Adipocyte (in vitro differentiated cells): ENCODE measurements at regions not wholly inside any gene's neighbourhood (a gene's known extent, or its start where the extent isn't known, plus 50 kb on each side); places are given as distances from the start of the nearest gene placed in this dataset.

ENCODE experiments used
- DNase-seq: peaks from one replicate; pipeline ENCODE4 v3.0.0-alpha.2; 2015; ENCODE audit warnings: low read depth
- H3K27me3 ChIP-seq: replicated peaks from 2 replicates; pipeline ENCODE4 v1.7.0; 2013; ENCODE audit warnings: mild to moderate bottlenecking, low read length, moderate library complexity; ENCODE audit not compliant: control insufficient read depth, insufficient read depth
- H3K36me3 ChIP-seq: 2 replicates; pipeline ENCODE4 v1.7.0; 2013; ENCODE audit warnings: low read length, mild to moderate bottlenecking, moderate library complexity; ENCODE audit not compliant: control insufficient read depth, insufficient read depth, severe bottlenecking
- H3K4me1 ChIP-seq: 2 replicates; pipeline ENCODE4 v1.7.0; 2013; ENCODE audit warnings: mild to moderate bottlenecking, low read length, moderate library complexity; ENCODE audit not compliant: control insufficient read depth, insufficient read depth
- H3K4me3 ChIP-seq: 2 replicates; pipeline ENCODE4 v1.7.0; 2013; ENCODE audit warnings: mild to moderate bottlenecking, low read length, moderate library complexity
- H3K9ac ChIP-seq: 2 replicates; pipeline ENCODE4 v1.7.0; 2013; ENCODE audit warnings: mild to moderate bottlenecking, low read length, moderate library complexity
- H3K9me3 ChIP-seq: 2 replicates; pipeline ENCODE4 v1.7.0; 2013; ENCODE audit warnings: mild to moderate bottlenecking, low read length, moderate library complexity; ENCODE audit not compliant: control insufficient read depth

DNA sequence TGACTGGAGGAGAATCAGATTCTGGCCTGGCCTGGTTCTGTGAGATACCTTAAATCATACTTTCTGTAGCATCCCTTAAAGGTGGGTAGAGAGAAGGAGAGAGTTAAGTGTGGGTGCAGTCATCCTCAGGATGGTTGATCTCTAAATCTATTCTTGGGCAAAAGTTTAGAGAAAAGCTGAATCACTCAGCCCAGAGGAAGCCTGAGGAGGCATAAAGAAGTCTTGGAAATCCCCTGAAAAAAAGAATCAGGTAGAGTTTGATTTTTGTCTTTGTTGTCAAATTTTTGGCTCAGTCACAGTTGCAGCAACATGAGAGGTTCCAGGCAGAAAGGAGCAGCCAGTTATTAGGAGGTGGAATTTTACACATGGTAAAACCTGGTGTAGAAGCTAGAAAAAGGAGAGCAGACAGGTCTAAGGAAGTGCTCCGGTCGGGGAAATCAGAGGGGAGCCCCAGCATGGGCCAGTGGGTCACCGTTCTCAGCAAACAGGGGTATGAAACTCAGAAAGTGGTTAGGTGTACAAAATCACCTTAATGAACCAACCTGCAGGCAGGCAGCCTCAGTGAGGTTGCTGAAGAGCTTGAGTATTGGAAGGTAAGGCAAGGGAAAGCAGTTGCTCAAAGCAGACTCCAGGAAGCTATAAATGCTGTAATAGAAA lies 116.2 kb upstream of the CNTLN start:
- H3K27me3 ChIP-seq: no peaks in the 10 kb centered on the region
- no peak for DNase-seq
- H3K4me1 ChIP-seq: peaks cover 24% of the 10 kb centered on the region
- peak overlapping the region; percentile 68 for H3K9ac ChIP-seq
- H3K36me3 ChIP-seq: no peaks in the 10 kb centered on the region
- no peaks in the 10 kb centered on the region for H3K9me3 ChIP-seq
- peak overlapping the region; percentile 17 for H3K4me3 ChIP-seq

DNA sequence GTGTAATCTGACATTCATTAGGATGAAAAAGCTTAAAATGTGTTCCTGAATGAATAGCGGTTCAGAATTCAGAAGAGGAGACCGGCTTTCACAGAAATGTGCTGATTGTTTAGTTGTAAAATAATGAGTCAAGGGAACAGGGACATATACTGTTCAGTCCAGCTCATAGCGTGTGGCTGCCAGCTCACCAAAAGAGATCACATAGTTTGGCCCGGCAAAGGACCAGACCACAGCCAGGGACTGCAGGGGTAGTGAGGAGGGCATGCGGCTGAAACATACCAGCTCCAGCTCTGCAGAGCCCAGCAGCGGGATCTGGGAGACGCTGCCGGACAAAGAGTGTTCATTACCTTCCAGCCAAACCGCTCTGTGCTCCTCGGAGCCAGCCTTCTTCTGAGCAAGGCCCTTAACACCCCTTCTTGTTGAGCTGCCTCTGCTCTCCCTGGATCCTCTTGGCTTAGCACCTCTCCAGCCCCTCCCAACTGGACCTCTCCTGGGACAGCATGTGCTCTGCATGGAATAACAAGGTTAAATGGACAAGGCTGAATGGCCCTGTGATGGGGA lies 116.8 kb upstream of the CNTLN start:
- H3K9me3 ChIP-seq: no peaks in the 10 kb centered on the region
- H3K27me3 ChIP-seq: no peaks in the 10 kb centered on the region

DNA sequence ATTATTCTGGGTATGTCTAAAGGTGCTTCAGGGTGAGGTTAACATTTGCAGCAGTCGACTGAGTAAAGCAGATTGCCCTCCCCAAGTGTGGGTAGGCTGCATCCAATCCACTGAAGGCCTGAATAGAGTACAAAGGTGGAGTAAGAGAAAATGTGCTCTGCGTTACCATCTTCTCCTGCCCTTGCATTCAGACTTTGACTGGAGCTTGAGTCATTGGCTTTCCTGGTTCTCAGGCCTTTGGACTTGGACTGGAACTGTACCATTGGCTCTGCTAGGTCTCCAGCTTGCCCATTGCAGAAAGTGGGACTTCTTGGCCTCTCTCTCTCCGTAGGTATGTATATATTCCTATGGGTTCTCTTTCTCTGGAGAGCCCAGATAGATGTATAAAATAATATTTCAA lies 120.9 kb upstream of the CNTLN start:
- Histone ChIP-seq H3K9ac (no peak overlapping the region), H3K9me3 (no peaks in the 10 kb centered on the region), H3K27me3 (no peaks in the 10 kb centered on the region), H3K4me1 (peaks cover 8% of the 10 kb centered on the region), H3K36me3 (no peaks in the 10 kb centered on the region), H3K4me3 (no peak overlapping the region)
- DNase-seq: no peak

More for the DNA sequence above, 116.8 kb upstream of the CNTLN start:
- Histone ChIP-seq H3K36me3 (no peaks in the 10 kb centered on the region), H3K4me1 (peaks cover 24% of the 10 kb centered on the region), H3K9ac (peak overlapping the region; percentile 68), H3K4me3 (peak overlapping the region; percentile 12)
- DNase-seq: peak; percentile 83

DNA sequence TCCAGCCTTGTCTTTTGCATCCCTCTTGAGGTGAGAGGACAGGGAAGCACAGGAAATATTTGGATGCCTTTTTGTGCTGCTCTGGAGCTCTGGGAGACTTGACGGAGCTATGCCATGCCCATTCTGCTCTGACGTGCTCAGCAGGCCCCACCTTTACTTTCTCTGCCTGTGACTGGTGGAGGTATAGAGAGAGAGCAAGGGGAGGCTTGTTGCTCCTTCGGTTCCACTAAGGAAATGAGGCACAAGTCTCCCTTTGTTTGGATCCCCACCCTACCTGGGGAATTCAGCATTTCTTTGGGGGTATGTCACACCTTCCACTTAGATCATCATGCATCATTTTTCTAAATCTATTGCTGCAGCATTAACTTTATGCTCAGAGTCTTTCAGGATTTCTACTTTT lies 121.8 kb upstream of the CNTLN start:
- no peak overlapping the region for H3K9ac ChIP-seq
- no peak for DNase-seq
- H3K9me3 ChIP-seq: no peaks in the 10 kb centered on the region
- no peaks in the 10 kb centered on the region for H3K27me3 ChIP-seq
- H3K4me1 ChIP-seq: no peaks in the 10 kb centered on the region
- no peaks in the 10 kb centered on the region for H3K36me3 ChIP-seq
- no peak overlapping the region for H3K4me3 ChIP-seq

DNA sequence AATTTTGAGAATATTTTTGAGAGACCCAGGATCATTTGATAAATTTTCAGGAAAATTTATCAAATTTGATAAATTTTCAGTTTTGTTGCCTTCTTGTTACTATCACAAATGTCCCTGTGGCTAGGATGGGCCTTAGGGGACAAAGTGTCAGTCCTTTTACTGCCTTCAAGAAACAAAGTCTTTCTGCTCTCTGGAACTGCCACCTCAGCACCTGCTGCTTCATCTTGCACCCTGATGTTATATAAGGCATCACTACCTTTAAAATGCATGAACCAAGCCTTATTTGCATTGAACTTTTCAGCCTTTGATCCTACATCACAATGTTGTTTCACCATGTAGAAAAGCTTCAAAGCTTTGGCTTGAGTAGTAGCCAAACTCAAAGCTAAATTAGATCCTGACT lies 123.0 kb upstream of the CNTLN start:
- Histone ChIP-seq H3K9me3 (no peaks in the 10 kb centered on the region), H3K4me1 (no peaks in the 10 kb centered on the region), H3K9ac (no peak overlapping the region), H3K27me3 (no peaks in the 10 kb centered on the region), H3K4me3 (no peak overlapping the region), H3K36me3 (no peaks in the 10 kb centered on the region)
- no peak for DNase-seq

DNA sequence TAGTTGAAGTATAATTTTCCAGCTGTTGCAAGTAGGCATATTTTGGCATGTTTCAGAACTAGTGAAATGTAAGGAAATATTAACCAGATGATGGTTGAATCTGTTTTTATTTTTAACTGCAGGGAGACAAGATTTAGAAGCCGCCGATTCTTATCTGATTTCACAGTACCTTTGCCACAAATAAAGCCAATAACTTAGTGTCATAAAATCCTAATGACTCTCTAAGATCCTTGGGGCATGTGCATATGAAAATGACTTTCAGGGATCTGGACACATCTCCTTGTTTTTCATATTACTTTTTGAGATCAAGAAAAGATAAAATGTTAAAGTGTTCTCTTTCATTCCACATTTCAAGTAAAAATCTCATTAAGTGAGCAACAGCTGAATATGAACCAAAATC lies 125.8 kb upstream of the CNTLN start:
- H3K9ac ChIP-seq: no peak overlapping the region
- no peak overlapping the region for H3K4me3 ChIP-seq
- no peak for DNase-seq
- peaks cover 15% of the 10 kb centered on the region for H3K4me1 ChIP-seq
- H3K9me3 ChIP-seq: no peaks in the 10 kb centered on the region
- H3K36me3 ChIP-seq: no peaks in the 10 kb centered on the region
- H3K27me3 ChIP-seq: no peaks in the 10 kb centered on the region

DNA sequence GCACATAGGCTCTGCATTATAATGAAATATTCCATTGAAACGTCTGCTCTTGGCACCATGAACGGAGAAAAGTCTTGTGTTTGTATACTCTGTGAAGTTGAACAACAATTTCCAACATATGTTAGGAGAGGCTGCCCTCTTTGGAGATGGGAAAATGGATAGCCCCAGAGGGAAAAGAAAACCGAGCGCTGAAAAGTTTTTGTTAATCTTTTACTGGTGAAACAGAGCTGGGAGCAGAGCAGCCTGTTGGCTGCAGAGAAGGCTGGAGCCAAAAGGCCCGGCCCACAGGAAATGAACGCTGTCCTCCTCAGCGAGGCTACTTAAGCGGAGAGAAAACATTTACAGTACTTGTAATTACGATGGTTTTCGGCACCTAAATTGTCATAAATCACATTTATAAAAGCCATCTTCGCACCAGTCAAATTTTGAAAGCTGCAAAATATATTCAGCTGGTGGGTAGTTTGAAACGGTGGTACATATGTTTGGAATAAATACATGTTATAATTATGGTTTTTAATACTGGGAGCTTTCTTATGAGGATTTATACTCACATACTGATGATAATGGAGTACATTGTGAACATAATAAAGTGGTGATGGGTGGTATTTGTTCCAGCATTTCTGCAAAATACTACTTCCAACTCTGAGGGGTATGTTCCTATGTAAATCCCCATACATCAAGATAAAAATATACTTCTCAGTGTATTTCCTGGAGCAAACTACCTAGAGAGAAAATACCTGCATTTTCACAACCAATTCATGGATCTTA lies 129.6 kb upstream of the CNTLN start:
- Histone ChIP-seq H3K9me3 (no peaks in the 10 kb centered on the region), H3K4me3 (peak overlapping the region; percentile 75), H3K36me3 (no peaks in the 10 kb centered on the region), H3K27me3 (no peaks in the 10 kb centered on the region), H3K9ac (peak overlapping the region; percentile 77), H3K4me1 (peaks cover 21% of the 10 kb centered on the region)
- DNase-seq: peak; percentile 93

DNA sequence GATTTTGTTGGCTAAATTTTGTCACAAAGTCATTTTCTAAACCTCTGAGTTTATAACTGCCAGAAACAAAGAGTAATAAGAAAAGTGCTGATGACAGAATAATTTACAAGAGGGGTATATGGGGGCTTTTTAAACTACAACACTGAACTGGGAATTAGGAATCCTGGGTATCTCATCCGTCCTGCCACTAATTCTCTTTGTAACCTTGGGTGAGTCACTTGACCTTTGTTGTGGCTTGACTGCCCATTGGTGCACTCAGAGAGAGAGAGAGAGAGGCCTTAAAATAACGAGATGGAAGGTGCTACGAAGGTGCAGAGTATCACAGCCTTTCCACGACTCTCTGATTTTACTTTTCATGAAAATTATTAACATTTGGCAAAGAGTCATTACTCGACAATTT lies 130.3 kb upstream of the CNTLN start:
- Histone ChIP-seq H3K36me3 (no peaks in the 10 kb centered on the region), H3K9ac (peak overlapping the region; percentile 77), H3K4me3 (peak overlapping the region; percentile 75), H3K9me3 (no peaks in the 10 kb centered on the region), H3K4me1 (peaks cover 21% of the 10 kb centered on the region), H3K27me3 (no peaks in the 10 kb centered on the region)
- DNase-seq: peak; percentile 58

DNA sequence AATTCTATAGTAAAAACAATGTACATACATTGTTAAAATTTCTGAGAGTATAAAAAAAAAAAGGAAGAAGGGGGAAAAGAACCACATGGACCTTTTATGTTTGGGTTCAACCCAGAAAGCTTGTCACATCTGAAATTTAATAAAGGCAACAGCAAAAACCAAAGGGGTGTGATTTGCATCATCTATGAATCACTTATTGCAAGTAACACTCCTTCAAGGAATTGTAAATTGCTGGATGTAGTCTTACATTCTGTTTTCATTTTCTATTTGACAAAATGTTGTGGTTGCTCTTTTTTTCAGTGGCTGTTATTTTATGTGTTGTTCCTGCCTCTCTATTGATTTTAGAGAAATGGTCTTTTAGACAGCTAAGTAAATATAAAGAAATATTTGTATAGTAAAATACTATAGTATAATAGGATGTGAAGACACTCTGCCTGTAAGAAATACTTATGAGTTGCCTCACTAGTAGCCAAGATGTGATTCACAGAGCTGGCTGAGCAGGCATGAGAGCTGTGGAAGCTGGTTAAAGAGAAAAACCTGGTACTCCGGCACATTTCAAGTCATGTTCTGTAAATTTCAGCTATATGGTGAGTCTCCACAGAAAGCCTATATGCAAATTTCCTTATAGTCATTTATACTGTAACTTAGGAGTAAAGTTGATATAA lies 131.1 kb upstream of the CNTLN start:
- H3K36me3 ChIP-seq: no peaks in the 10 kb centered on the region
- peaks cover 2% of the 10 kb centered on the region for H3K9me3 ChIP-seq
- peaks cover 21% of the 10 kb centered on the region for H3K4me1 ChIP-seq
- no peaks in the 10 kb centered on the region for H3K27me3 ChIP-seq
- DNase-seq: peak; percentile 78
- no peak overlapping the region for H3K9ac ChIP-seq
- peak overlapping the region; percentile 75 for H3K4me3 ChIP-seq

DNA sequence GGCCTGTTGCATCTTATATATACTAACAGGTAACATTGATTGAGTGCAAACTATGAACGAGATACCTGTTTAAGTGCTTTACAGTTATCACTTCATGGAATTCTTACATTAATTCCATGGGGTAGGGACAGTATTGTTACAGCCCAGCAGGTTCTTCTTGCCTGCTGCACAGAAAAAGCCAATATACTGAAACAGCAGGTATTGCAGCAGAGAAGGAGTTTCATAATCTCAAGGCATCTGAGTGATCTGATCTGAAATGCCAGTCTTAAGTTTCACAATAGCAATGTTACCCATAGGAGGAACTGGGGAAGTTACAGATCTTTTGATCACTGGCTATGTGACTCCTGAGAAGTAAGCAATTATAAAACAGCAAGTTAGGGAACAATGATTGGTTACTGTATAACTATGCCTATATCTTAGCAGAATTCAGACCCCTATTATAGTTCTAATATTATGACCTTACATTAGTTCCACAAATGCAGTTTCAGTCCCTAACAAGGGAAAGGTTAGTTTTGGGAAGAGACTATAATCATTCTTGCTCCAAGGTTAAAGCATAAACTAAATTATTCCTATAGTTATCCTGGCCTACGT lies 126.5 kb upstream of the BNC2 start:
- Histone ChIP-seq H3K4me3 (peak overlapping the region; percentile 12), H3K36me3 (no peaks in the 10 kb centered on the region)
- DNase-seq: no peak

DNA sequence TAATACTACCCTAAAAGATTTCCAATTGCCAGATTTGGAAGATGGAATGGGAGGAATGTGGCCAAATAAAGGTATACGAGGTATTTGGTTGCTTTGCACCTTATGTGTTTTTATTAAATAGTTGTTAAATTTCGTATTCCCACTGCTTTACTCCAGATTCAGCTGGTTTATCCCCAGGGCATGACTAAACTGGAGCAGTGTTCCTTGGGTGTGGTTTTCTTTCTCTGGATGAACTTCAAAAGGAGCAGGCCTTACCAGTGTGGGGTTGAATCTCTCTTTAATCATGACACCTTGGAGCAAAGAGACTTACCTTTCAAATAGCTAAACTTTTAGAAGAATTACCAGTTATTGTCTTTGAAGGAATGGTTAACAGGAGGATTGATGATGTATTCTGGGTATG lies 121.7 kb upstream of the BNC2 start:
- H3K4me1 ChIP-seq: peaks cover 8% of the 10 kb centered on the region
- no peak overlapping the region for H3K9ac ChIP-seq
- H3K4me3 ChIP-seq: no peak overlapping the region
- peaks cover 25% of the 10 kb centered on the region for H3K9me3 ChIP-seq
- H3K36me3 ChIP-seq: no peaks in the 10 kb centered on the region
- peak; percentile 4 for DNase-seq
- no peaks in the 10 kb centered on the region for H3K27me3 ChIP-seq

More for the DNA sequence above, 126.5 kb upstream of the BNC2 start:
- Histone ChIP-seq H3K27me3 (no peaks in the 10 kb centered on the region), H3K9ac (no peak overlapping the region), H3K4me1 (no peaks in the 10 kb centered on the region), H3K9me3 (peaks cover 34% of the 10 kb centered on the region)
